GM19438 (cell line): ENCODE measurements at regions not wholly inside any gene's neighbourhood (a gene's known extent, or its start where the extent isn't known, plus 50 kb on each side); places are given as distances from the start of the nearest gene placed in this dataset.

Experiments used
- ATAC-seq: cut with Tn5 transposase; IDR thresholded peaks from one replicate; pipeline ENCODE4 v1.9.1; 2021; ENCODE audit warnings: low read depth; ENCODE audit not compliant: unreplicated experiment

DNA sequence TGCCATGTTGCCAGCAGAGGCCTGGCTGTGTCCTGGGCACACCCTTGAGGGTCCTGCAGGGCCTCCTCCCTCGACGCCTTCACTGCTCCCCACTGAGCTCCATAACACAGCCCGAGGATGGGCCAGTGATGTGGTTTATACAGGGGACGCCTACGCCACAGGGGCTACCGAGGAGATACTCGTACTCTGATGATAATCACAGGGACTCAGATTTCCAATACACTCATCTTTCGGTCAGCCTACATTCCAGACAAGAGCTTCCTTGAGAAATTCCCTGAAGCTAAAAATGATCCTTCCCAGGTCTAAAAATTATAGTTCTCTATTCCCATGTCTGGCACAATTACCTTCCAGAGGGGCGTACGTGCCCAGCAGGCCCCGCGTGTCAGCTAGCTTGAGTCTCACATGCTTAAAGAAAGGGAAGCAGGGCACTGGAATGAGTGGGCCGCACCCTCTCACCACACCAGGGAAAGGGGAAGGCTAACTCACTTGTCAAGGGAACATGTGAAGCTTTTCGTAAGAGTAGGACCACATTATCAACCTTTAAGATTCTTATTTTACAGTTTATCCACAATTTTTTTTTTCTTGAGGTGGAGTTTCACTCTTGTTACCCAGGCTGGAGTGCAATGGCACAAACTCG lies 159.5 kb upstream of the NDUFV2 start:
- ATAC-seq, result no peak

DNA sequence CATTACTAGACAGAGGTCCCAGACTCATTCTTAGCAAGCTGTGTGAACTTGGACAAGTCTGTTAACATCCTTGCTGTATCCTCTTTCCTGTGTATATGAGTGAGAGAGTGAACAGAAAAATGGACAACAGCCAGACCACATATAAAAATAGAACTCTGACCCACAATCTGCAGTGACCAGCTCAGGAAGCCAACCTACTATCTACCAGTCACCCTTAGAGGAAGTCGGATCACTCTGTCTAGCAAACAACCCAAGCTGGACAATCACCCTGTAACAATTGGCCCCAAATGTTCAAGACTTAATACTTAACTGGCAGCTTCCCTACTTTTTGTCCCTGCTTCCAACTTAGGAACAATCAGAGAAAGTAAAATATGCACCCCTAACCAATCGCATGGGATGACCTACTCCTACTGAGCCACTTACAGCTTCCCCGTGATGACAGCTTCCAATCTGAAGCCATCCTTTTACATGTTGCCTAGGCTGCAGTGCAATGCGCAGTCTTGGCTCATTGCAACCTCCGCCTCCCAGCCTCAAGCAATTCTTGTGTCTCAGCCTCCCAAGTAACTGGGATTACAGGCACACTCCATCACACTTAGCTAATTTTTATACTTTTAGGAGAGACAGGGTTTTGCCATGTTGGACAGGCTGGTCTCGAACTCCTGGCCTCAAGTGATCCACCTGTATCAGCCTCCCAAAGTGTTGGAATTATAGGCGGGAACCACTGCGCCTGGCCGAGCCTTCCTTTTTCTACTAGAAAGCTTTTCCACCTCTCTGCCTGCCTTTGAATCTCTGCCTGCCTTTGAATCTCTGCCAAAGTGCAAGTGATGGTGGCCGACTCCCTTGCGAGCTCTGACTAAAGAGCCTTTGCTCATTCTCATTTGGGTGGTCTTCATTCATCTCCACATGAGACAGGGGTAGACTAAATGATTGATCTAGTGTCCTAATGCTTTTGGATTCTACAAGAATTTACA lies 158.3 kb upstream of the NDUFV2 start:
- no peak for ATAC-seq

DNA sequence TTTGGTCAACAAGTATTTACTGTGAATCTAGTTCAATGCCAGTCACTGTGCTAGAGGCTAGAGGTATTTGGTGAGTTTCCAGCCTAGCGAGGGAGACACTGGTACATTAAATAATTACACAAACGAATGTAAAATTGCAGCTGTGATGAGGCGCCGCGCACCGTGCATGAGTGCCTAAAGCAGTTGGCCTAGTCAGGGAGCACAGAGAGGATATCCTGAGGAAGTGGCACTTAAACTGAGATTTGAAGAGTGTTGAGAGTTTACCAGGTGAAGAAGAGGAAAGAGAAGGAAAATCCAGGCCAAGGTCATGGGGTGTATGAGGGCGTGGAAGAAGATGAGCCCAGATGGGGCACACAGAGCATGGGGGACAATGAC lies 157.6 kb upstream of the NDUFV2 start:
- ATAC-seq, result no peak

DNA sequence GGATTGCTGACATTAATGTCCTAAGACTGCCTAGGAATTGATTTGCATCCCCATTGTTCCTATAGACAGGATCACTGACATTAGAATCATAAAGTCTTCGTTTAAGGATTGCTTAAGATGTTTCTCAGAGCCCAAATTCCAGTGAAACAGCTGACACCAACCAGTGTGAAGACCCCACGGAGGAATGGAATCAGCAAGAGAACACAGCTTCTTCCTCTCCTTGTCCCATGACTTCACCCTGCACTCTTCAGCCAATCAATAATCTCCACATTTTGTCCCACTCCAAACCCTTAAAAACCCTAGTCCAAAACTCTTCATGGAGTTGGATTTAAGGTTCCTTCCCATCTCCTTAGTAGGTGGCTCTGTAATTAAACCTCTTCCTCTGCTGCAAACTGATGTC lies 157.0 kb upstream of the NDUFV2 start:
- no peak for ATAC-seq

DNA sequence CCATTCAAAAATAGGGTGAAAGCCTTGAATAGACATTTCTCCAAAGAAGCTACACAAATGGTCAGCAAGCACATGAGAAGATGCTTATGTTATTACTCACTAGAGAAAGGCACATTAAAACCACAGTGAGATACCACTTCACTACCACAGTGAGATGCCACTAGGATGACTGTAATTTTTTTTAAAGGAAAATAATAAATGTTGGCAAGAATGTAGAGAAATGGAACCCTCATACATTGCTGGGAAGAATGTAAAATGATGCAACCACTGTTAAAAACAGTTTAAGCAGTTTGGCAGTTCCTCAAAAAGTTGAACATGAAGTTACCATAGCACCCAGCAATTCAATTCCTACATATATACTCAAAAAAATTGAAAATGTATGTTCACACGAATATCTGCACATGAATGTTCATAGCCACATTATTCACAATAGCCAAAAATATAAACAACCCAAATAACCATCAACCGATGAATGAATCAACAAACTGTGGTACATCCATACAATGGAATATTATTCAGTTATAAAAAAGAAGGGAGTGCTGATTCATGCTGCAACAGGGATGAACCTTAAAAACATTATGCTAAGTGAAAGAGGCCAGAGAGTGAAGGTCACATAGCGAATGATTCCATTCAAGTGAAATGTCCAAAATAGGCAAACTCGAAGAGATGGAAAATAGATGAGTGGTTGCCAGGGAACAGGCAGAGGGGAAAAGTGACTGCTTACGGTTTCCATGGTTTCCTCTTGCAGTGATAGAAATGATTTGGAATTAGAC lies 156.2 kb upstream of the NDUFV2 start:
- no peak for ATAC-seq

DNA sequence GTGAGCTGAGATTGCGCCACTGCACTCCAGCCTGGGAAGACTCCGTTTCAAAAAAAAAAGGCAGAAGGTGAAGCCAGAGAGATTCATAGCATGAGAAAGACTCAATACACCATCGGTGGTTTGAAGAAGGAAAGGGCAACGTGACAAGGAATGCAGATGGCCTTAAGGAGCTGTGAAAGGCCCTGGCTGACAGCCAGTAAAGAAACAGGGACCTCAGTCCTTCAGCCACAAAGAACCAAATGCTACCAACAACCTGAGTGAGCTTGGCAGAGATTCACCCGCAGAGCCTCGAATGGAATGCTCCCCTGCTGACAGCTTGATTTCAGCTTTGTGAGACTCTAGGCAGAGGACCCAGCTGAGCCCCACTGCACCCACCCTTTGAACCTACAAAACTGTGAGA lies 154.9 kb upstream of the NDUFV2 start:
- ATAC-seq, result no peak

DNA sequence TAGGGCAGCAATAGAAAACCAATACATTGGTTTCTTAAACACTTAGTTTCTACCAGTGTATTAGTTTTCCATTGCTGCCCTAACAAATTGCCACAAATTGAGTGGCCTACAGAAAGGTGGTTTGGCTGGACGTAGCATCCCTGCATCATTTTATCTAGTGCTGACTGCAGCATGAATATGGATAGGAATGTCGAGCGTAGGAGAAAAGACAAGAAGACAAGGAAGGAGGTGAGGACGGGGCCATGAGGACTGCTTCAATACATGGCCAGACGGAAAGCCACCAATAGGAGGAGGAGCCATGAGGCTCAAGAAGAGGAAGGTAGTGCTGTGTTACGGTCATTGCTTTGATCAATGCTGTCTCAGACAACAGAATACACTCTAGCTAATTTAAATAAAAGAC lies 154.5 kb upstream of the NDUFV2 start:
- ATAC-seq, result no peak

DNA sequence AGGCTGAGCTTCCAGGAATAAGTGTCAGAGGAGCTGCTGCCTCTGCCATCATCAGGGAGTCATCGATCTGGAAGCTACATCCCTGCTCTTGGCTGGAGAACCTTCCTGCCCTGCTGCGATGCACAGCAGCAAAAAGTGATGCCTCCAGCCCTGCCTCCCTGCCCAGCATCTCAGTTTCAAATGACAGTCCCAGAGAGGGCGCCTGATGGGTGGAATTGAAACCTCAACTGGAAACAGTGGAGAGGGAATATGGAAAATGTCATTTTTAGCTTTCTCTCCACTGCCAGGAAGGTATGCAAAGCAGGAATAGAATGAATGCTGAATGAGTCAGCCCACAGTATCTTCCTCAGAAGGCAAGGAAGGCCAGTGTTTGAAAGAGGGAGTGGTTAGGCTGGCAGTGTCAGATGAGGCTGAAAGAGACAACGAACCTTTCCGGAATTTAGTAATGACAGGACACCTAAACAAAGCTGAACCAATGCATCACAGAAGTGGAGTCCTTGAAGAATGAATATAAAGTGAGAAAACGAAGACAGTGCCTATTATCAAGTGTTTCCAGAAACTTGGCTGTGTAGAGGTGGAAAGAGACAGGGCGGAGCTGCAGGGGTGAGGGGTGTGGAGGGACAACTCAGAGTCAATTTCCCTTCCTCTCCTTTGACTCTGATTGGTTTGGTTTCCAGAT lies 153.9 kb upstream of the NDUFV2 start:
- no peak for ATAC-seq

DNA sequence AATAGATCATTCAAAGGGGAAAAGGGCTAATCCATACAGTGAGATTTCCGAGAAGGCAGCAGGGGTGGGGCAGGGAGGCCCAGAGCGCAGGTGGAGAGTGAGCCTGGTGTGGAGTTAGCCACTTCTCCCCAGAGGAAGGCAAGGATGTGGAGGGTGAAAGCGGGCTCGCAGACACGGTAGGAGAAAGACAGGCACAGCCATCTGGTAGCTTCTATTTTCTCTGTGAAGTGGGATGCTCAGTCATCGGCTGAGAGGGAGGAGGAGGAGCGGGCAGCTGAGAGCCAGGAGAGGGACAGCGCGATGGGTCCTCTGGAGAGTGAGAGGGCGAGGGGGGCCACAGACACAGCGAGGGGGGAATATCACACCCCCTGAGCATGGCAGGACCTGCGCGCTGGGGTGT lies 153.3 kb upstream of the NDUFV2 start:
- no peak for ATAC-seq

DNA sequence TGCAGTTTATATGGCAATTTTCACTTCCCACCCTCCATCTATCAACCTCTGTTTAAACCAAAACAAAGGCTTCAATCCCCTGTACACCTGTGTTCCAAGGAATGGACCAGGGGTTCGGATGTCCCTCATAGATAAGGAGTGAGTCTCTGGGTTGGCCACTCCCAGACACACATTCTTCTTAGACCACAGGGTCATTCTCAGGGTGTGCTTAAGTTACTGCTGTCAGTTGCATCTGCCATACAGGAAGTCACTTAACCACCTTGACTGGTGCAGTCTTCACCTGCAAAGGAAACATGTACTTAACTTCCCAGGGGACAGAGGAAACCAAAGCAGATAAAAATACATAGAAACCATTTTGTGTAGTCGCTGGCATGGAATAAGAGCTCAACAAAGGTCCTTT lies 151.0 kb upstream of the NDUFV2 start:
- peak; percentile 84 for ATAC-seq

DNA sequence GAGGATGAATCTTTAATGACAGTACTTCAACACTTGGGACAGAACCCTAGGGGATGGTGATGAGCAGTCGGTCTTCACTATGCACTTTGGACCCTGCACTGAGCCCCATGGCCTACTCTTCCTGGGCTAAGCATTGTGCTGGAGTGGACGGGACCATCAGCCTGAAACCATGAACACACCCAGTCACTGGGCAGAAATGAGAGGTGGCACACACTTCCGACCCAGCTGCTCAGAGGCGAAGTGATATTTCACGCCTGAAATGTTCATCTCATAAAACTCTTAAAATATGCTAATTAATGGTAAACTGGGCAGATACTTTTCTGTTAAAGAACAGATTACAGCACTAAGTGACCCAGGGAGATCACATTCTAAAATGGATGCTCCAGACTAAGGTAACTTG lies 150.3 kb upstream of the NDUFV2 start:
- ATAC-seq, result no peak

DNA sequence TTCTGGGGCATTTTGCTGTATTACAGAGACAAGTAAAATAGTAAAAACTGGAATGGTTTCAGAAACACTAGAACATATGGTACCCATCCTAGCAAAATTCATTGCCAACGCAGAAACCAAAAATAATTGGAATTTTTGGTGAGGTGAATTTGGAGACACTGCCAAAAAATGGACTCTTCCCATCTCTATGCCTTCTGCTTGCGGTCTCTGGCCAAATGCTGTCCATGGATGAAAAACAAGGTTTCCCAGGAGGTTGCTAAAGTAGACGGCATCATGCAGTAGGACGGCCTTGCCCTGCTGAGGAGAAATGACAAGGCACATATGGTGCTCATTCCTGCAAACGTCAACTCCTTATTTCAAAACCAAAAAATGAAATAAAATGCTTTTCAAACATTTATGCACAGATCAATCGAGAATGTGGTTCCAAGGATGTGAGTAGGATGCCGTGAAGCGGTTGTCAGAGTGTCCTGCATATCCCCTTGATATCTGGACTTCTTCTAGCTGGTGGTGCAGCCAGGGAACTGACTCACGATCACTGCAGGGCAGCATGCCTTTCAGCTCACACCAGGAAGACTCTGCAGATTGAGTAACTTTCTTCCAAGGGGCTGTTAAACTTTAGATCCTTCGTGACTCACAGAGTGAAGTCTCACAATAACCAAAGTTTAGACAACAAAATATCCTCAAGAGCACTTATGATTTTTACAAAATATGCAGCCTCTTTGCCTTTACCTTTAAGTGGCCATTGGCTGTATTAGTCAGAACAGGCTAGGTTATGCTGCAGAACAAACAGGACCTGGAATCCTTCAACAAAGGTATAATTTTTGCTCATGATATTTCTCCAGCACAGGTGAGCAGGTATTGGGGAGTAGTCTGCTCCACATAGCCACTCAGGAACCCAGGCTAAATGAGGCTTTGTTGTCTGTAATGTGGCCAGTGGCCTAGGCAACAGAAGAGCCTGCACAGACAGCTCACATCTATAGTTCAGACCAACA lies 149.4 kb upstream of the NDUFV2 start:
- ATAC-seq, result no peak

DNA sequence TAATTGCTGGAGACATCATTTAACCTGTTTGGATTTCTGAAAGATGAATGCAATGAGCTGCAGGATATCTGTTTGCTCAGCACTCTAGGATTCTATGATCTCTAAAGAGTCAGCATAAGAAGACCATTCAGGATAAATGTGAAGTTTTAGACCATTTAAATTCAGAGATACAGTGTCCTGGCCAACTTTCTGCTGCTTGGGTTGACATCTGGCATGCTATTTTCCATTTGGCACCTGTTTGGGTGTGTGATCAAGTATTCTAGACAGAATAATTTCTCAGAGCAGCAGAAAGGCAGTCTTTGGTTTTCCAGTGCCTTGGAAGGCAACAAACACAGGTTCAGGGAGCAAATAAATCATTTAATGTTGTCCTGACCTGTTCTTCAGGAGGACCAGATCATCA lies 144.8 kb upstream of the NDUFV2 start:
- ATAC-seq, result no peak

DNA sequence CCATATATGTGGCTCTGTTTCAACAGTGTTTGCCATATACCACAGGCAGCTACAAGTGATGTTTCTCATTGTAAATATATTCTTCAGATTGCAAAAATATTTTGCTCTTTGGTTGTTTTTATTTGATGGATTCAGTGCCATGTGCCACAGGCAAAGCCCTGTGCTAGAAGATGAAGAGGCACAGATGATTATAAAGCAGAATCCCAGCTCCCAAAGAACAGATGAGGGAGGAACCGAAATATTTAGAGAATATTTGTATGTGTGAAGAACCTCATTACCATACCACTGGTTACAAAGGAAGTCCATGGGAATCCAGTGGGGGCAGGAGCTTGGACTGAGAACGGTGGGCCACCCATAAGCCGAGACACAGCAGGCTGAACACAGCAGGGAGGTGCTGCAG lies 143.8 kb upstream of the NDUFV2 start:
- no peak for ATAC-seq

DNA sequence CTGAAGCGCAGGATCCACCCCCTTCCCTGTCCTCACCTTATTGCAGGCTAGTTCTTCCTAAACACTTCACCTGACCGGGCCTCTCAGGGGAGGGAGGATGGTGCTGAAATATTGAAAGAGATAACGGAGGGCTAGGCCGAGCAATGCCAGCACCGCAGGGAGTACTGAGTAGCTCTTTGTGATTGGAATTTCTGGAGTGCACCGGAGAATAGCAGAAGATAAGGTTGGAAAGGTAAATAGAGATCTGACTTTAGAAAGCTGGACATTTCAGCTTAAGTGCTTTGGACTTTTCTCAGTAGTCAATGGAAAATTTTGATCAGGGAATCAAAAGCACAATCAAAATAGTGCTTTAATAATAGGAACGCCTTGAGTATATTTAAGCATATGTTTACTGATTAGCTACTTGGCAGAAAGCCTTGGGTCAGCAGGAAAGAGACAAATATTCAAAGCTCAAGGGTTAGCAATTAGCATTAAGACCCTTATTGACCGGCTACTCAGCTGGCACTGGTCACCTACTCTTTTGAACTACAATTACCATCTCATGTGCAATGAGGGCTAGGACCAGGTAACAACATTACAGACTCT lies 142.9 kb upstream of the NDUFV2 start:
- no peak for ATAC-seq

DNA sequence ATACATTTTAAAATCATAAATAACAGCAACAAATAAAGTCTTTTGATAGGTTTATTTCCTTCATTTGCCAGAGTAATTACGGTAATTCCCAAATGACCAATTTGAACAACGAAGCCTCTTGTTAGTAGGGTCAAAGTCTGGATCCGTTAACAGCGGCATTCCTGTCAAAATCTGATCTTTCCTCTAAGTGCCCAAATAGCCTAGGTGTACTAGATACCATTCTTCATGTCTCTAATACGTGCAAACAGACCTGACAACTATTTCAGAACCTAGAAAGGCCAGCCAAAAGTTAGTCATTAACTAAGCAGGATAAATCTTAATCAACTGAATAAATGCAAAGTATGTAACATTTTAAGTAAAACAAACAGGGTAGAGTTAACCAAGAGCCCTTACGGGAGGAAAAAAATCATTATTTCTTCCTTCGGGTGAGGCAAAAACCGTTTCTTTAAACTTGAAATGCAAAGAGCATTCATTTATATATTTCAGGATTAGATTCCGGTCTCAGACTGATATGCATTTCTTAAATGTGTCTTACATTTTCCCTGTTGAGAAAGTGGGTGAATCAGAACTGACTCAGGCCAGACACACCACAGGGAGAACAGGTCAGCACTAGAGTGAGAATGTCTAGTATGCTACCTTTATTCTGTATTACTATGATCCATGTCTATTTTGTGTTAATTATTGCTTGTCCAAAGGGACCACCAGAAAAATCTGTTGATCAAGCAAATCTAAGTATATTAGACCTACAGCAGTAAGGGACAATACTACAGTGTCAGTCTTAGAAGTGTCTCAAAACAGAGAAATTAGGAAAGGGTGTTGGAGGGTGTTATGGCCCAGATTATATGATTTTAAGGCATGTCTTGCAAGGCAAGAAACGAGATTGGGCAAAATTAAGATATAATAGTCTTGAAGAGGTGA lies 141.5 kb upstream of the NDUFV2 start:
- no peak for ATAC-seq

DNA sequence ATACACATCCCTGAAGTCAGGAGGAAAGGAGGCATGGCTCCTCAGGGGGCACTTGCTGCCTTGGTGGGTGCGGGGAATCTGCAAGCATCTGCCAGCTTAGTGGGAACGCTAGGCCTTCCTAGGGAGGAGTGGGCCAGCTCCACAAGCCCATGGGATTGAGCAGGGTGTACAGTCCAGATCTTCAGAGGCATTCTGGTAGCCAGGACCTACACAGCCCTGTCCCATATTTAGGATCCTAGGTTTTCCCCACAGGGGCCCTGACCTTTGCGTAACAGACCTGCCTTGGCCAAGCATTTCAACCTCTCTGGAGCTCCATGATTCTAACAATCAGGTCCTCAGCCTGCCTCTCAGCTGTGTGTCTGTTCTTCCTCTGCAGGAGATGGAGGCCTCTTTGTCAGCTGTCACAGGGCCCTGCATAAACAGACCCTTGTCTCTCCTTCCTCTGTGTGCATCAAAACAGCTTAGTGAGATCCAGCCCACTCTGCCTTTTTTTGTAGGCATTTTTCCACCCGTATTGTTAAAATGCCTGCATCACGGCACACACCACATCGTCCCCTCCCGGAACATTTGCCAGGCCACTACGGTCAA lies 140.2 kb upstream of the NDUFV2 start:
- ATAC-seq, result no peak
